Nephron (organoid): ENCODE measurements at regions not wholly inside any gene's neighbourhood (a gene's known extent, or its start where the extent isn't known, plus 50 kb on each side); places are given as distances from the start of the nearest gene placed in this dataset.

ENCODE experiments used
- H3K27ac Mint-ChIP-seq, 3 experiments: 2 replicates each; pipeline ENCODE4 v1.8.0; 2020; ENCODE audit warnings: mixed read lengths in 3 of 3, mild to moderate bottlenecking in 2 of 3, moderate library complexity in 1 of 3
- H3K27me3 Mint-ChIP-seq: 2 replicates; pipeline ENCODE4 v1.8.0; 2021; ENCODE audit warnings: low read depth, mild to moderate bottlenecking, moderate library complexity, mixed read lengths
- H3K36me3 Mint-ChIP-seq: 2 replicates; pipeline ENCODE4 v1.8.0; 2020; ENCODE audit warnings: low read depth, mixed read lengths
- H3K4me1 Mint-ChIP-seq: 2 replicates; pipeline ENCODE4 v1.8.0; 2020; ENCODE audit warnings: mixed read lengths
- H3K4me3 Mint-ChIP-seq, 3 experiments: 2 replicates each; pipeline ENCODE4 v1.8.0; 2020; ENCODE audit warnings: mild to moderate bottlenecking in 3 of 3, mixed read lengths in 3 of 3, moderate library complexity in 2 of 3
- H3K9me3 Mint-ChIP-seq: 2 replicates; pipeline ENCODE4 v1.8.0; 2020; ENCODE audit warnings: mixed read lengths
- TF ChIP-seq, protein P1 (sequence below), 3 experiments: fragments of 200-600 bp; sonication (generic); IDR thresholded peaks; one replicate each; pipeline ENCODE4 v1.5.0; 2021; ENCODE audit warnings: antibody characterized with exemption in 3 of 3; ENCODE audit not compliant: unreplicated experiment in 3 of 3

DNA sequence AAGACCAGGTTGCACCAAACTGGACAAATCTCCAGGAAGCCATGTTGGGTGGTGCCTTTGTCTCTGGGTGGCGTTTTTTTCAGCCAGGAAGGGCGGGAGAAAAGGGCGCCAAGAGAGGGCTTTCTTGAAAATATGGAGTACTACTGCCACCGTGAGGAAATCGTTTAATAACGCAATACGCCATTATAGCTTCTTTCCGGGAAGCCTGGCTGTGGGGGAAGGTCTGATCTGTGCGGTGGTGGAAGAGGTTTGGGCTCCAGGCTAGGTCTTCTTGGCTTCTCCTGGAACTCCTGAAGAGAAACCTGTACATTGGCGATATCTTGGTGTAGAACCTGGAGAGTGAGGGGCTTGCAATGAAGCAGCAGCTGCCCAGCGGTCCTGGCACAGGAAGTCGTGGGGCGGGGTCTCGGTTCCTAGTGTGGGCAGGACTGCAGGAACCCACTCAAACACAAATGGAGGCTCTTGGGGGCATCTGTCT, 202.7 kb downstream of the OR13H1 start:
- peaks cover 74% of the 10 kb centered on the region for H3K36me3 Mint-ChIP-seq
- H3K27me3 Mint-ChIP-seq = no peaks in the 10 kb centered on the region
- peaks cover 8% of the 10 kb centered on the region for H3K9me3 Mint-ChIP-seq
- no peak overlapping the region for H3K27ac Mint-ChIP-seq
- no peaks in the 10 kb centered on the region for H3K4me1 Mint-ChIP-seq
- TF ChIP-seq, protein P1, sequence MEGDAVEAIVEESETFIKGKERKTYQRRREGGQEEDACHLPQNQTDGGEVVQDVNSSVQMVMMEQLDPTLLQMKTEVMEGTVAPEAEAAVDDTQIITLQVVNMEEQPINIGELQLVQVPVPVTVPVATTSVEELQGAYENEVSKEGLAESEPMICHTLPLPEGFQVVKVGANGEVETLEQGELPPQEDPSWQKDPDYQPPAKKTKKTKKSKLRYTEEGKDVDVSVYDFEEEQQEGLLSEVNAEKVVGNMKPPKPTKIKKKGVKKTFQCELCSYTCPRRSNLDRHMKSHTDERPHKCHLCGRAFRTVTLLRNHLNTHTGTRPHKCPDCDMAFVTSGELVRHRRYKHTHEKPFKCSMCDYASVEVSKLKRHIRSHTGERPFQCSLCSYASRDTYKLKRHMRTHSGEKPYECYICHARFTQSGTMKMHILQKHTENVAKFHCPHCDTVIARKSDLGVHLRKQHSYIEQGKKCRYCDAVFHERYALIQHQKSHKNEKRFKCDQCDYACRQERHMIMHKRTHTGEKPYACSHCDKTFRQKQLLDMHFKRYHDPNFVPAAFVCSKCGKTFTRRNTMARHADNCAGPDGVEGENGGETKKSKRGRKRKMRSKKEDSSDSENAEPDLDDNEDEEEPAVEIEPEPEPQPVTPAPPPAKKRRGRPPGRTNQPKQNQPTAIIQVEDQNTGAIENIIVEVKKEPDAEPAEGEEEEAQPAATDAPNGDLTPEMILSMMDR (IDR thresholded peaks at IDR 0.05; ENCODE audit: unreplicated experiment in 3 of 3) = no peak
- no peak overlapping the region for H3K4me3 Mint-ChIP-seq

DNA sequence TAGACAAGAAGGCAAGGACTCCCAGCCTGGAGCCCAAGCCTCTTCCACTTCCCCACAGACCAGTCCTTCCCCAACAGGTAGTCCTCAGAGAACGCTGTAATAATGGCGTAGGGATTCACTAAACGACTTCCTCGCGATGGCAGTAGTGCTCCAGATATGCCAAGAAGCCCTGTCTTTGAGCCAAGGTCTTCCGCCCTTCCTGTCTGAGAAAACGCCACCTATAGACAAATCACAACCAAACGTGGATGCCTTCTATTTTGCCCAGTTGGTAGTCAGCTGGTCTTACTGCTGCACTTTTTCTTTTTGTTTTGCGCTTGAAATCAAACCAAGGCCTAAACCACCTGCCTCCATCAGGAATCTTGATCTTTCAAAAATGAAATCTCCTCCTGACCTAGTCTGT, 203.3 kb downstream of the OR13H1 start:
- peaks cover 72% of the 10 kb centered on the region for H3K36me3 Mint-ChIP-seq
- H3K9me3 Mint-ChIP-seq = peaks cover 7% of the 10 kb centered on the region
- no peak overlapping the region for H3K4me3 Mint-ChIP-seq
- H3K27ac Mint-ChIP-seq = no peak overlapping the region
- TF ChIP-seq, protein P1 (IDR thresholded peaks at IDR 0.05; ENCODE audit: unreplicated experiment in 3 of 3) = no peak
- H3K4me1 Mint-ChIP-seq = no peaks in the 10 kb centered on the region
- H3K27me3 Mint-ChIP-seq = no peaks in the 10 kb centered on the region

DNA sequence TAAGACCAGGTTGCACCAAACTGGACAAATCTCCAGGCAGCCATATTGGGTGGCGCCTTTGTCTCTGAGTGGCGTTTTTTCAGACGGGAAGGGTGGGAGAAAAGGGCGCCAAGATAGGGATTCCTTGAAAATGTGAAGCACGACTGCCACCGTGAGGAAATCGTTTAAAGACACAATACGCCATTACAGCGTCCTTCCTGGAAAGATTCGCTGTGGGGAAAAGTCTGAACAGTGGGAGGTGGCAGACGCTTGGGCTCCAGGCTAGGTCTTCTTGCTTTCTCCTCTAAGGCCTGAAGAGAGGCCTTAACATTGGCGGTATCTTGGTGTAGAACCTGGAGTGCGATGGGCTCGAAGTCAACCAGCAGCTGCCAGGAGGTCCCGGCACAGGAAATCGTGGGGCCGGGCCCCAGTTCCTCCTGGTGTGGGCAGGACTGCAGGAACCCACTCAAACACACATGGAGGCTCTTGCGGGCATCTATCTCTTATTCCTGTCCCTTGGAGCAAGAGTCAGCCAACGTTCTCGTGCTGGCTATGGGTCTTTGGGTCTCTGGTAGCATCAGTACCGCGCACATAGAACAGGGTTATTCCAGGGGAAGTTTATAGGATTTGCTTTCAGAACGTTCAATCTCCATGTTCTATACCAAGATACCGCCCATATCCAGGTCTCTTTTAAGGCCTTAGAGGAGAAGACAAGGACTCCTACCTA, 208.8 kb downstream of the OR13H1 start:
- Mint-ChIP-seq H3K4me3 (no peak overlapping the region), H3K27me3 (no peaks in the 10 kb centered on the region), H3K9me3 (no peaks in the 10 kb centered on the region), H3K27ac (no peak overlapping the region), H3K4me1 (no peaks in the 10 kb centered on the region), H3K36me3 (peaks cover 65% of the 10 kb centered on the region)
- TF ChIP-seq, protein P1 (IDR thresholded peaks at IDR 0.05; ENCODE audit: unreplicated experiment in 3 of 3) = no peak

DNA sequence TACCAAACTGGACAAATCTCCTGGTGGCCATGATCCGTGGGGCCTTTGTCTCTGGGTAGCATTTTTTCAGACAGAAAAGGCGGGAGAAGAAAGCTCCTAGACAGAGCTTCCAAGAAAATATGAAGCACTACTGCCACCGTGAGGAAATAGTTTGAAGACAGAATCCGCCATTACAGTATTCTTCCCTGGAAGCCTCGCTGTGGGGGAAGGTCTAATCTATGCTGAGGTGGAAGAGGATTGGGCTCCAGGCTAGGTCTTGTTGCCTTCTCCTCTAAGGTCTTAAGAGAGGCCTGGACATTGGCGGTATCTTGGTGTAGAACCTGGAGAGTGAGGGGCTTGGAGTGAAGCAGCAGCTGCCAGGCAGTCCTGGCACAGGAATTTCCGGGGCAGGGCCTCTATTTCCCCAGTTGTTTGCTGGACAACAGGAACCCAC, 218.9 kb downstream of the OR13H1 start:
- Mint-ChIP-seq H3K27ac (no peak overlapping the region), H3K27me3 (no peaks in the 10 kb centered on the region), H3K4me1 (no peaks in the 10 kb centered on the region), H3K9me3 (no peaks in the 10 kb centered on the region), H3K36me3 (peaks cover 78% of the 10 kb centered on the region), H3K4me3 (no peak overlapping the region)
- TF ChIP-seq, protein P1 (IDR thresholded peaks at IDR 0.05; ENCODE audit: unreplicated experiment in 3 of 3) = no peak

DNA sequence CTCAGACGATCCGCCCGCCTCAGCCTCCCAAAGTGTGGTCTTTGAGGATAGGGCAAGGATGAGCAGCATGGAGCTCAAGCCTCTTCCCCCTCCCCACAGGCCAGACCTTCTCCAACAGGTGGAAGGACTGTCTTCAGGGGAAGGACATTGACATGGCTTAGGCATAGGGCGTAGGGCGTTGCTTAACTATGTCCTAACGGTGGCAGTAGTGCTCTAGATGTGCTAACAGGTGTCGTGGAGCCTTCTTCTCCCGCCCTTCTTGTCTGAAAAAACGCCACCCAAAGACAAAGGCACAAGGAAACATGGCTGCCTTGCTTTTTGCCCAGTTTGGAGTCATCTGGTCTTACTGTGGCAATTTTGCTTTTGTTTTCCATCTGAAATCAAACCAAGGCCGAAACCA, 219.8 kb downstream of the OR13H1 start:
- Mint-ChIP-seq H3K9me3 (no peaks in the 10 kb centered on the region), H3K4me1 (no peaks in the 10 kb centered on the region), H3K4me3 (no peak overlapping the region), H3K27me3 (no peaks in the 10 kb centered on the region), H3K27ac (no peak overlapping the region), H3K36me3 (peaks cover 81% of the 10 kb centered on the region)
- TF ChIP-seq, protein P1 (IDR thresholded peaks at IDR 0.05; ENCODE audit: unreplicated experiment in 3 of 3) = no peak

DNA sequence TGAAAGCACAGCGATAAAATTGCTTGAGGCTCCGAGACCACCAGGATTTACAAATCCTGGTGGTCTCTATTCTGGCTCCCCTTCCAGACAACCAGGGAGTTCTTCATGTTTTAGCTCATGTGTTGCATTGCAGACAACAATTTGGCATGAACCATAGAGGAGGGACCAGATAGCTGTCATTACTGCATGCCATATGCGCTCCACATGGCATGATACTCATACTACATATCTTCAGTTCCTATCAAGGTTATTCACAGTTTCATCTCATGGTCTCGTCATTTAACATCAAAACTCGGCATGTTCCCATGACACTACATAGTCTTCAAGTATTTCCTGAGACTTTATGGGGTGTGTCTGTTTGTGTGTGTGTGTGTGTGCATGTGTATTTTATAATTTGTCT, 220.3 kb downstream of the OR13H1 start:
- H3K36me3 Mint-ChIP-seq = peaks cover 80% of the 10 kb centered on the region
- H3K9me3 Mint-ChIP-seq = no peaks in the 10 kb centered on the region
- H3K4me3 Mint-ChIP-seq = no peak overlapping the region
- H3K27me3 Mint-ChIP-seq = no peaks in the 10 kb centered on the region
- TF ChIP-seq, protein P1 (IDR thresholded peaks at IDR 0.05; ENCODE audit: unreplicated experiment in 3 of 3) = no peak
- no peaks in the 10 kb centered on the region for H3K4me1 Mint-ChIP-seq
- H3K27ac Mint-ChIP-seq = no peak overlapping the region
